ENCODE measurements at regions not wholly inside any gene's neighbourhood (a gene's known extent, or its start where the extent isn't known, plus 50 kb on each side); places are given as distances from the start of the nearest gene placed in this dataset.
"Not testable (repeated sequence)": the region's sequence is repeated elsewhere in the genome, so short reads cannot be mapped to it uniquely, and the experiment has no call there.

DNA sequence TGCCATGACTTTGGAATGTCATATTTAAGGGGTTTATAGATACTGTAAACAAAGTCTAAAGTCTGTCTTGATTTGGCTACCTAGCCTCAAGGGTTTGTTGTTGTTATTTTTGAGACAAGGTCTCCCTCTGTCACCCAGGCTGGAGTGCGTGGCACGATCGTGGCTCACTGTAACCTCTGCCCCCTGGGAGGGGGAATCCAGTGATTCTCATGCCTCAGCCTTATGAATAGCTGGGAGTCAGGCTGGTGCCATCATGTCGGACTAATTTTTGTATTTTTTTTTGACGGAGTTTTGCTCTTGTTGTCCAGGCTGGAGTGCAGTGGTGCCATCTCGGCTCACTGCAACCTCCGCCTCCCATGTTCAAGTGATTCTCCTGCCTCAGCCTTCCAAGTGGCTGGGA, 82.2 kb upstream of the RHOU start:
- not testable (repeated sequence) for TF ChIP-seq POLR2A, POLR2AphosphoS5 (IDR thresholded peaks at IDR 0.05; ENCODE audit: low read depth, low read length)

All from GM12891 (cell line).